Stimulated activated CD4-positive, alpha-beta T cell treated with anti-CD3 and anti-CD28 coated beads, Interleukin-1b, Interleukin-23, amount 100 ng/mL, for 48 hours (primary cell): ENCODE measurements at regions not wholly inside any gene's neighbourhood (a gene's known extent, or its start where the extent isn't known, plus 50 kb on each side); places are given as distances from the start of the nearest gene placed in this dataset.
"Not testable (repeated sequence)": the region's sequence is repeated elsewhere in the genome, so short reads cannot be mapped to it uniquely, and the experiment has no call there.

Source experiments
- DNase-seq: peaks from one replicate; pipeline ENCODE4 v3.0.0-alpha.2; 2020

DNA sequence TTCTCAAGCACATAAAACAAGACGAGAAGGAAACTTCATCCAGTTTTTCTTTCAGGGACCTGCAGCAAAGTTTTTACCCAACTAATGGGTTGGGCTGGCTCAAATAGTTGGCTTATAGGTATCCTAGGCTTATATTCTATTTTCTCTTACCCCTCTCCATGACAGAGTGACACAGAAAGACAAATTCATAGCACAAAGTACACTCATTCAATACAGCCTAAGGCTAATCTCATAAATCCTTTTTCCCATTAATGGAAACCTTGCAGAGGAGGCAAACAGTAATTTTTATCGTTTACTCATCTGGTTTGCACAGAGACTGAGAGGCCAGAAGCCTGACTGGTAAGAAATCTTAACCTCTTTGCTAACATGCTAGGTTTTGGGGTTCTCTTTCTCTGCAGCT is 1589.9 kb downstream of the SLITRK1 start:
- DNase-seq: no peak

DNA sequence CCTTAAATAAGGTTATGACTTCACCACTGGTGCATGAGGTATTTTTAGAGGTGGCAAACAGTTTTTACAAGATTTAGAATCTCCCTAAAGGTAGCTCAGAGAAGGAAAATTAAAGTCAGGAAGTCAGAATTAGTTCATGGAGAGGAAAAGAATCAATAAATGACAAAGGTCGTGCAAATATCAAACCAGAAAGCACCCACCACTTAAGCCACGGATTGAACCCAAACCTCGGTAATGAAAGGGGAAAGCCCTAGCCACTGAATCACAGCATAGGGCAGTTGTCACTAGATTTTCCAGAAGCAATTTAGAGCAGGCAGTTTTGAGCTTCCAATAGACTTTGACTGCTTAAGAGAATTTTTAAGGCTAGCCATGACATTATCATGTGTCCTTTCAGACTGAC is 1590.4 kb downstream of the SLITRK1 start:
- DNase-seq: no peak

DNA sequence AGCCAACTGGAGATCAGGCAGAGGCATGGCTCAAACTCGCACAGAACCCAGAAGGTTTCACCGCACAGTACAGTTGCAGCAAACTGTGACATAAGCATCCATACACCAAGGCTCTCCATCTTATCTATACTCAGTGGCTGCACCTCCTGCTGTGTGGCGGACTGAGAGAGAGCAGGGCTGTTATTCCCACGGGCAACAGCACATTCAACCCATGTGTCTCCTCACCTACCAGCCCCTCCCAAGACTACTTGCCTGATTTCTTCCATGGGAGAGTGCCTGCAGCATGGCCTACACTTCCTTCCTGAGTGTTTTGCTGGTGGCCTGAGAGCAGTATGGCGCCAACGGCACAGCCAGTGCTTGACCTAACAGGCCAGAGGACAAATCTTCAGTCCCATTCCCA is 1606.6 kb downstream of the SLITRK1 start:
- no peak for DNase-seq

DNA sequence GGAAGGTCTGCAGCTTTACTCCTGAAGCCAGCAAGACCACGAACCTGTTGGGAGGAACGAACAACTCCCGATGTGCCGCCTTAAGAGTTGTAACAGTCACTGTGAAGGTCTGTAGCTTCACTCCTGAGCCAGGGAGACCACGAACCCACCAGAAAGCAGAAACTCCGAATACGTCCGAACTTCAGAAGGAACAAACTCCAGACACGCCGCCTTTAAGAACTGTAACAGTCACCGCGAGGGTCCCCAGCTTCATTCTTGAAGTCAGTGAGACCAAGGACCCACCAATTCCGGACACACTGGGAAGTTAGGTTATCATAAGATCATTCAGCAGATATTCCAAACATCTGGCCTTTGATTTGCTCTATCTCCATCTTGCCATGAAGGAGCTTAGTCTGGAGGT is 1623.0 kb downstream of the SLITRK1 start:
- DNase-seq: no peak

DNA sequence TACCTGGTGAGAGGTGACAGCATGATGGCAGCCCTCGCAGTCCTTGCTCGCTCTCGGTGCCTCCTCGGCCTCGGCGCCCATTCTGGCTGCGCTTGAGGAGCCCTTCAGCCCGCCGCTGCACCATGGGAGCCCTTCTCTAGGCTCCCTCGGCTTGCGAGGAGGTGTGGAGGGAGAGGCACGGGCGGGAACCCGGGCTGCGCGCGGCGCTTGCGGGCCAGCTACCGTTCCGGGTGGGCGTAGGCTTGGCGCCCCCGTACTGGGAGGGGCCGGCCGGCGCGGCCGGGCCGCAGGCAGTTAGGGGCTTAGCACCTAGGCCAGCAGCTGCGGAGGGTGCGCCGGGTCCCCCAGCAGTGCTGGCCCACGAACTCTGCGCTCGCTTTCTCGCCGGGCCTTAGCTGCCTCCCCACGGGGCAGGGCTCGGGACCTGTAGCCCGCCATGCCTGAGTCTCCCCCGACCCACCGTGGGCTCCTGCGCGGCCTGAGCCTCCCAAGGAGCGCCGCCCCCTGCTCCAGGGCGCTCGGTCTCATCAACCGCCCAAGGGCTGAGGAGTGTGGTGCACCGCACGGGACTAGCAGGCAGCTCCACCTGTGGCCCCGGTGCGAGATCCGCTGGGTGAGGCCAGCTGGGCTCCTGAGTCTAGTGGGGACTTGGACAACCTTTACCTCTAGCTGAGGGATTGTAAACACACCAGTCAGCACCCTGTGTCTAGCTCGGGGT is 1624.3 kb downstream of the SLITRK1 start:
- DNase-seq: no peak

DNA sequence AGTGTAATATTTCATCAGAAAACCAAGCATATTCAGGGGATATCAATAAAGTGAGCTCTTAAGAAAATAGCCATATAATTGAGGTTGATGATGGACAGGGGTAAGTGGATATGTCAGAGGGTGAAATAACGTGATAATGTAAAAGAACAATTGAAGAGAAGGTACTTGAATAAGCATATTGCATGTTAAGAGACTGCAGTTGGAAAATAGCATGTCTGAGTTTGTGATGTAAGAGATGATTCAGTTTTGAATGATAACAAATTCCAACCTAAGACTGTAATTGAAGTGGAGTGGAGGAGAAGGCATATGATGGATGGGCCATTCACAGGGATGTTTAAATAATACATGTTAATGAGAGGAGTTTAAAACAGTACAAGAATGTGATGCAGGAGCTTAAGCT is 1633.5 kb downstream of the SLITRK1 start:
- no peak for DNase-seq

DNA sequence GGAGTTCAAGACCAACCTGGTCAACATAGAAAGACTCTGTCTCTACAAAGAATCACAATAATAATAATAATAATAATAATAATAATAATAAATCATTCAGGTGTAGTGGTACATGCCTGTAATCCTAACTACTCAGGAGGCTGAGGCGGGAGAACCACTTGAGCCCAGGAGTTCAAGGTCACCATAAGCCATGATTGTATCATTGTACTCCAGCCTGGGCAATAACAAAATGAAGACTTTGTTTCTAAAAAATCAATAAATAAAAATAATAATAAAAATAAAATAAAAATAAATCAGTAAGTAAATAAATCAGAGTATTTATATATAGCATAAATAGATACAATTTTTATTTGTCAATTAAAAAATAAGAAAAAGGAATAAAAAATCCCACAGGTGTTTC is 1636.4 kb downstream of the SLITRK1 start:
- DNase-seq: no peak

DNA sequence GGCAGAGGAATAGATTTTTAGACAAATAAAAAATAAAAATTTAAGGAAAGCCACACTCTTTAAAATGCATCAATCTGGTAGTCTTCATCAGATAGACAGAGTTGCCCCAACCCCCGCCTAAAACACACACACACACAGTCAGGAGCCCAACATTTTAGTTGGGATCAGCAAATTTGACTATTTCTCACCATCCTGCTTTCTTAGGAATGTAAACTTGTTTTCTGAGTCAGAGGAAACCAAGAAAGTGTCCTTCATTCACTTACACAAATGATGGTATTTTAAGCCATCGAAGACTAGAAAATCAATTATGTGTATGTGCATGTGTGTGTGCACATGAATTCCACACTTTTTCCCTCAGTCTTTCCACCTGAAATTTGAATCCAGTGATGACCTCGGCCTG is 1657.5 kb downstream of the SLITRK1 start:
- no peak for DNase-seq

DNA sequence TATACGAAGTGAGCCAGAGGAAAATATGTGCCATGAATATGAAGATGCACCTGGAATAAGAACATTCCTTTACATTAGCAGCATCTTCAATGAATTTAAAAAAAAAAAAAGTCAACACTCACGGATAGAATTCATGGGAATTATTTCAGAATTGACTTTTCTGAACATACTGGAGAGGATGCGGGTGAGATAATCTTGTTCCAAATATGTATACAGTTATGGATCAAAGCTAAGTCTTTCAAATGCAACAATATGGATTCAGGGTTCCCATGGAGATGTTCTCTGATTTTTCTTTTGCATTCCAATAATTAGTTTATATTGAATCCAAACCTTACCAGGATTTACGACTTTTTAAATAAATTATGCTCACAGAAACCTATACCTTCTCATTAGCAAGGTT is 1660.7 kb downstream of the SLITRK1 start:
- DNase-seq: no peak

DNA sequence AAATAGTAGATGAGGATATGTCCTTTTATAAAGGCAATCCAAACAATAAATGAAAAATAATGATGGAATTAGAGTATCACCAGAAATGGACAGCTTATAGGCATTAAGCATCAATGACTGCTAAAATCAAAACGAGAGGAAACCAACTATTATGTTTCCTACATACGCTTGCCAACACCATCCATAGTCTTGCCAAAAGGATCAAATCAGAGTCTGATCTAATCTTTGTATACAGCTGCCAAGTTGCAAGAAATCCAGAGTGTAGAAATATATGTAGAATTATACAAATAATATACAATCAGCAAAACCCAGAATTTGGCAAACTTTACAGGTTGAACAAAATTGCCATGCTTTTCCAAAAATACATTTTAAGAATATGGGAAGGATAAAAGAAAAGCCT is 1661.6 kb downstream of the SLITRK1 start:
- DNase-seq: no peak

DNA sequence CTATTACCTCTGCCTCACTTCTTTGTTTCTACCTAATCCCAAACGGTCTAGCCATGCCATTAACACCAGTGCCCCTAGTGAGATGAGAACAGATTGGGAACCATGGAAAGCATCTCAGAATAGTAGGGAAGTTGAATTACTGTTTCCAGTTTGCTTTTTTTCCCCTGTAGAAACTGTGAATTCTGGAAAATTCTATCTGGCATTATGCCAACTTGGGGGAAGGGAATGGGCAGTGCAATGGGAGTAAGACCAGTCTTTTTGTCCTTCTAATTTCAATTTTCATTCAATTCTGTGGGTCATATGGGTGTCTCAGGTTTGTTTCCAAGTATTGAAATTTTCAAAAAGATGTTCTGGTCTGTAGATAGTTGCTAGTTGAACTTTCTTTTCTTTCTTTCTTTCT is 1666.1 kb downstream of the SLITRK1 start:
- DNase-seq: no peak

DNA sequence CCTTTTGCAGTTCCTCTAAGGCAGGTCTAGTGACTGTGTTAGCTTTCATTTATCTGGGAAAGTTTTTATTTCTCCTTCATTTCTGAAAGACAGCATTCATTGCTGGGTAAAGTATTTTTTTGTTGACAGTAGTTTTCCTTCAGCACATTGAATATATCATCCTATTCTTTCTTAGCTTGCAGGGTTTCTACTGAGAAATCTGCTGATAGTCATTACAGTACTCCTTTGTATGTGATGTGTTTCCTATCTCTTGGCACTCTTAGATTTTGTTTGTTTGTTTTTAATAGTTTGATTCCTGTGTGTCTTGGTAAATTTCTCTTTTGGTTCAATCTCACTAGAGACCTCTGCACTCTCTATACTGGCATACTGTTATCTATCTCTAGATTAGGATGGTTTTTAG is 1667.9 kb downstream of the SLITRK1 start:
- DNase-seq: no peak

DNA sequence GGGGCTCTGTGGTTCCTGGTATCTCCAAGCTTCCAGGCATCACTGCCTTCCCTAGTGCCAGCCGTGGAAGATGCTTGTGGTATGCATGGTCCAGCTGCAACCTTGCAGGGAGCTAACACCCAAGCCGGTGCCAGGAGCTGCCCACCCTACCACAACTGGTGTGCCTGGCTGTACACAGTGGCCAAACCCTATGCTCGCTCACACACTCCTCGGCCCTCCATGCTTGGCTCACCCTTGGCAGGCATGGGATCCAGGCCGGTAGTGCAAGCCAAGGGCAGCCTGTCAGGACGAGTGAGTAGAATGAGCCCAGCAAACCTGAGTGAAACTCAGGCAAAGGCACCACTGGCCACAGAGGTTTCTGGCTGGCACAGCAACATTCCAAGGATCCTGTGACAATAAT is 1676.0 kb downstream of the SLITRK1 start:
- no peak for DNase-seq

DNA sequence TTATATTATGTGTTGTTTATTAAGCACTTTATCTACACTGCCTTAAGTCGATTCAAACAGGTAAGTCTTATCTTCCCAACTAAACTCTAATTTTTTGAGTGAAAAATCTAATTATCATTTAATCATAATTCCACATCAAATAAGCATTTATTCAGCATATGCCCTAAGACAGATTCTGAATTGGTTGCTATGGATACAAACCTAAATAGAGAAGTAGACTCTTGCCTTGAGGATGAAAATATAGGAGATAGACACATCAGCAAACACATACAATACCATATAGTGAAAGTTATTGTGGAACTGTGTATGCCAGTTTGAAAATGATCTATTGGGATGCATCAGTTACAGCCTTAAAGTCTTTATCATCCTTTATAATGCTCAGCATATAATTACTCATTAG is 1679.9 kb downstream of the SLITRK1 start:
- no peak for DNase-seq

DNA sequence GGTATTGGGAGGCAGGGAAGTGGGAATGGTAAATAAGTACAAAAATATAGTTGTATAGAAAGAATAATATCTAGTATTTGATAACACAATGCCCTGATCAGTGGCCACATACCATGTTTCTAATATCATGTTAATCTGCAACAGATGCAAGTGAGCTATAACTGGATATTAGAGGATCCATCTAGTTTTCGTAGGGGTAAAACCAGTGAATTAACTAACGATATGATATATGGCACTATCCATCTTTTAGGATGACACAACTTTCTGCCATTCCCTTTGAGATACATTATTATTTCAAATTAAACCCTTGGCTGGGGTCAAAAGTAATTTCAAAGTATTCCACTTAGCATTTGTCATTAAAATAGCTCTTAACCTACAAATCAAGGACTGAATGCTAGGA is 1686.2 kb downstream of the SLITRK1 start:
- no peak for DNase-seq

DNA sequence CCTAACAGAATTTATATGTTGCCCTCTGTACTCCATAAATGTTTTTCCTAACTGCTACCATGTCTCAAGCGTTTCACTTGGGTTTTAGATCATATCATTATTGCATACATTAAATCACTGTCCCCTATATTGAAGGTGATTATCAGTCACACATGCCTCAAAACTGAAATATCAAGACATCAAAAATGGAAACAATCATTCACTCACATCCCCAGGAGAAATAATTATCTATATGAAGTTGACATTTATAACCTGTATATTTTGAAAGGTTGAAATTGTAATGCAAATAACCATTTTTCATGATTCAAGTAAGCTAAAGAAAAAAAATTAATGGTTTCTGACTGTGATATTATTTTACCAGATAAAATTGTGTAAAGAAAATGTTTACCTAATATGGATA is 1695.0 kb downstream of the SLITRK1 start:
- no peak for DNase-seq

DNA sequence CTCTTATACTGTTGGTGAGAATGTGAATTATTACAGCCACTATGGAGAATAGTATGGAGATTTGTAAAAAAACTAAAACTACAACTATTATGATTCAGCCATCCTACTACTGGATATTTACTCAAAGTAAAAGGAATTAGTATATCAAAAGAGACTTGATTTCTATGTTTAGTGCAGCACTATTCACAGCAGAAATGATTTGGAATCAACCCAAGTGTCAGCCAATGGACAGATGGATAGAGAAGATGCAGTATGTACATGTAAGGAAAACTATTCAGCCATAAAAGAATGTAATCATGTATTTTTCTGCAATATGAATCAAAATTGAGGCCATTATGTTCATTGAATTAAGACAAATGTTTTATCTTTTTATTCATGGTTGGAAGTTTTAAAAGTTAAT is 1705.5 kb downstream of the SLITRK1 start:
- no peak for DNase-seq

DNA sequence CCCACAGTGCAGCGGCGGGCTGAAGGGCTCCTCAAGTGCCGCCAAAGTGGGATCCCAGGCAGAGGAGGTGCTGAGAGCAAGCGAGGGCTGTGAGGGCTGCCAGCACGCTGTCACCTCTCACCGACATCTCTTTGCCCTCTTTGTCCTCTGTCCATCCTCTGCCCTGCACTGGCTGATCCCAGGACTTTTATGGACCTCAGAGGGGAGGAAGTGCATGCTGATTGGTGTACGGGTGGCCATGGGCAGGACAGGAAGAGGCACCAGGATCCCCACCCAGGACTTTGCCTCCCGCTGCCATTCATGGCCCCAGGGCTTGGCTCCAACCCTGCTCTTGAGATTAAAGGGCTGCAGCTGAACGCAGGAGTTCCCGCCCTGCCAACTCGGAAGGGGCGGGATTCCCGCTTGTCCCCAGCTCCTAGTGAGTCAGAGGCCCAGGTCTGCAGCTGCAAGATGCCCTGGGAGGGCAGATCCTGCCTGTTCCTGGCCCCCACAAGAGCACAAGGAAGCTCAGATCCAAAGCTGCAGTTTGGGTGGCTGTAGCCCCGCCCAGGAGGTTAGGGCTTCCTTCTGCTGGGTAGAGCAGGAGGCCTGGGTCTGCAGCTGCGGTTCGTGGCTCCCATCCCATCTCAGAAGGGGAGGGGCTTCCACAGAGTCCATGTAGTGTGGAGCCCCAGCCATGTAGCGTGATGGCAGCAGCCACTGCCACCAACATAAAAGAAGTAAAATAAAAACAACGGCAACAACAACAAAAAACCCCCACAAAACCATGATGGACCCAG is 1716.7 kb downstream of the SLITRK1 start:
- no peak for DNase-seq

DNA sequence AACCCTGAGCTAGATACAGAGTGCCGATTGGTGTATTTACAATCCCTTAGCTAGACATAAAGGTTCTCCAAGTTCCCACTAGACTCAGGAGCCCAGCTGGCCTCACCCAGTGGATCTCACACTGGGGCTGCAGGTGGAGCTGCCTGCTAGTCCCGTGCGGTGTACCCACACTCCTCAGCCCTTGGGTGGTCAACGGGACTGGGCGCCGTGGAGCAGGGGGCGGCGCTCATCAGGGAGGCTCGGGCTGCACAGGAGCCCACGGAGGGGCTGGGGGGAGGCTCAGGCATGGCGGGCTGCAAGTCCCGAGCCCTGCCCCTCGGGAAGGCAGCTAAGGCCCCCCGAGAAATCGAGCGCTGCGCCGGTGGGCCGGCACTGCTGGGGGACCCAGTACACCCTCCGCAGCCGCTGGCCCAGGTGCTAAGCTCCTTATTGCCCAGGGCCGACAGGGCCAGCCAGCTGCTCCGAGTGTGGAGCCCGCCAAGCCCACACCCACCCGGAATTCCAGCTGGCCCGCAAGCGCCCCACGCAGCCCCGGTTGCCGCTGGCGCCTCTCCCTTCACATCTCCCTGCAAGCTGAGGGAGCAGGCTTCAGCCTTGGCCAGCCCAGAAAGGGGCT is 1717.4 kb downstream of the SLITRK1 start:
- DNase-seq: not testable (repeated sequence)

DNA sequence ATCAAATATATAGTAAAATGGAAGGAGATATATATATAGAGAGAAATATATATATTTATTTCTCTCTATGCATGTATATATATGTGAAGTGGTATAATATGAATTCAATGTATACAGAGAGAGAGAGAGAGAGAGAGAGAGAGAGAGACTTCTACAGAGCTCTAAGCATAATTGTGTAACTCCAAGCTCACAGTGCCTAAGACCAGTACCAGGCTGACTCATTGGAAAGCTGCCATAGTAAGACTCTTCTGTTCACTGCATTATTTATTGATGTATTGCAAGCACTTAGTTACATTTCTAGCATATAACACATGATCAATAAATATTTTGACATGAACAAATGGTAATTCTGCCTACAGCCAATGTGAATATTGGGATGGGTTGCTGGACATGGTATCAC is 1734.7 kb downstream of the SLITRK1 start:
- no peak for DNase-seq

DNA sequence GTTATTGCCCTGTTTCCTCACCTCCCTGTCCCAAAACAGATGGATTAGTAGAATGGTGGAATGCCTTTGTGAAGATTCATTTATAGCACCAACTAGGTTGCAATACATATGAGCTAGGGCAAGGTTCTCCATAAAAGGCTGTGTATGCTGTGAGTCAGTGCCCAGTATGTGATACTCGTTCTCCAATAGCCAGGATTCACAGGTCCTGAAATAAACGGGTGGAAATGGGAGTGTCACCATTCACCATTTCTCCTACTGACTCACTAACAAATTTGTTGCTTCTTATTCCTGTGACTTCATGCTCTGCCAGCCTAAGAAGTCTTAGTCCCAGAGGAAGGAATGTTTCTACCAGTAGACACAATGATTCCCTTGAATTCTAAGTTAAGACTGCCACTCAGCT is 1745.4 kb downstream of the SLITRK1 start:
- no peak for DNase-seq

DNA sequence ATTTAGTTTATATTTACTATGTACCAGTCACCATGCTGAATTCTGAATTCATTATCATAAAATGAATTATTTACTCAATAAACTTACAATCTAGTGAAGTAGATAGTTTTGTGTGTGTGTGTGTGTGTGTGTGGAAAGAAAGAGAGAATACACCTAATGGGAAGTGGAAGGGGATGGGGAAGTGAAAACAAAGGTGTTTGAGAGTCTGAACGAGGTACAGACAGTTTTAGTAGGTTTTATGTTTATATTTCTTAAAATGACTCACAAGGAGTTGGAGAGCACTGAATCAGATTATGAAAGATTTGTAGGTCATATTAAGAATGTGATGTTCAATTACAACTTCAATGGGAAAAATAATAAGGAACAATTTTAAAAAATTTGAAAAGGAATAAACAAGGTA is 1753.0 kb downstream of the SLITRK1 start:
- DNase-seq: no peak

DNA sequence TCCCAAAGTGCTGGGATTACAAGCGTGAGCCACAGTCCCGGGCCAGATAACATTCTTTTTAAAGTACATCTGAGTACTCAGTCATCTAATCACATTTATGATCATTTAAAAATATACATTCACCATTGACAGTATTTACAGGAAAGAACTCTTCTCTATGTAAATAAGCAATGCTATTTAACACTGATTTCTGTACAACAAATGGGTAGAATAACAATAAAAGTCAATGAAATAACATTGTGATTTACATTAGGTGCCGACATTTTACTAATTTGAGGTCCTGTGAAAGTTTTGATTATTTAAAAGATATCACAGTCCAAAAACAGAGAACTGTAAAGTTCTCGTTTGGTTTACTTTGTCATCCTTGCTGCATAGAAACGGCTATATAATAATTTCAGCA is 1763.7 kb downstream of the SLITRK1 start:
- no peak for DNase-seq

DNA sequence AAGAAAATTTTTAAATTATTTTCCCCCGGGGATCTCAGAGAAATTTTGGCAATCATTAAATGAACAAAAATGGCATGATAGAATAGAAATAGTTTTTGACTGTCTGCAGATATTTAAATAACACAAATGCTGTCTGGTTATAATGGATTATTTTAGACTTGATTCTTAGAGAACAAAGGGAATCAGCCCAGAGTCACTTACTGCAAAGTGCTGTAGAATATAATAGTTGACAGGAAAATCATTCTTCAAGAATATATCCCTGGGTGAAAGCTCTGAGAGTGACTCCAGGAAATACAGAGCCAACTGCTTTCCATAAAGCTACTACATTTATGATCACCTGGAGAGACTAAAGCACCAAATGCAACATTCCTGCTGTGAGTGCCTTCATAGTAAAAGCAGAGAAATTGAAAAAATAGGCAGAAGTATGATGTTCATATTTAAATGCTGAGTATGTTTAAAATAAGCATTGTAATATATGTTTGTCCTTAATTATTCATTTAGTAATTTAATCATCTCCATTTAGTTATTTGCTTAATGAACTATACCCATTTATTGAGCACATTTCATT is 1765.8 kb downstream of the SLITRK1 start:
- no peak for DNase-seq
